Suppressor macrophage treated with lipopolysaccharide for 4 hours (primary cell): ENCODE measurements at regions not wholly inside any gene's neighbourhood (a gene's known extent, or its start where the extent isn't known, plus 50 kb on each side); places are given as distances from the start of the nearest gene placed in this dataset.
"Not testable (repeated sequence)": the region's sequence is repeated elsewhere in the genome, so short reads cannot be mapped to it uniquely, and the experiment has no call there.

Experiments used
- DNase-seq: peaks from one replicate; pipeline ENCODE4 v3.0.0-alpha.2; 2020

- not testable (repeated sequence) for DNase-seq
Observed at GRCh38 chr1:230475856-230476621, 49.9 kb upstream of the PGBD5 start.
